HepG2 (cell line): ENCODE measurements at regions not wholly inside any gene's neighbourhood (a gene's known extent, or its start where the extent isn't known, plus 50 kb on each side); places are given as distances from the start of the nearest gene placed in this dataset.

Experiments used
- ATAC-seq: fragments of 200-7000 bp; cut with Tn5 transposase; 3 replicates; pipeline ENCODE4 v1.9.1; 2020; ENCODE audit warnings: mild to moderate bottlenecking, moderate library complexity
- BruUV-seq: library from RNA; stranded (reverse); fragments of 400-500 nt; replicated peaks from 2 replicates; lab custom pipeline; 2021; lab: Mats Ljungman, UMichigan
- CTCF ChIA-PET: fragments of 300-600 bp; formaldehyde crosslinking; extraction: SDS; loops from one replicate; lab custom pipeline; 2021; ENCODE audit warnings: low total read pairs, inconsistent platforms, low intra/inter-chr PET ratio; lab: Yijun Ruan, JAX
- POLR2A ChIA-PET: fragments of 350-600 bp; sonication (Branson Sonifier 250); formaldehyde crosslinking; loops from one replicate; lab custom pipeline; 2020; ENCODE audit warnings: antibody characterized with exemption, inconsistent platforms; lab: Yijun Ruan, JAX
- DNase-seq: peaks from one replicate; pipeline ENCODE4 v3.0.0-alpha.2; 2015; ENCODE audit warnings: low spot score
- FAIRE-seq: peaks from 3 replicates; lab custom pipeline; 2011; peaks lifted over from hg19 to GRCh38; lab: Jason Lieb, UNC
- H2AFZ ChIP-seq: one replicate; pipeline ENCODE4 v1.6.1; 2011; ENCODE audit warnings: low read length, inconsistent platforms
- H3K27ac ChIP-seq: fragments of 300-600 bp; 3 replicates; pipeline ENCODE4 v1.8.0; 2011; ENCODE audit warnings: mixed run types, mild to moderate bottlenecking, mixed read lengths, low read length, inconsistent platforms; ENCODE audit not compliant: insufficient read depth; ENCODE audit errors: extremely low read length
- H3K27me3 ChIP-seq, 2 experiments: fragments of 200-600 bp in 1 of 2; 2 replicates in 1 of 2; 3 replicates in 1 of 2; pipeline versions ENCODE4 v1.6.0 to v1.8.0; 2011; ENCODE audit warnings: low read length in 2 of 2, mild to moderate bottlenecking in 2 of 2, moderate library complexity in 2 of 2, inconsistent platforms in 1 of 2; ENCODE audit not compliant: insufficient read depth in 2 of 2, control insufficient read depth in 1 of 2
- H3K36me3 ChIP-seq, 2 experiments: fragments of 200-600 bp in 1 of 2; replicated peaks in 1 of 2; 2 replicates in 1 of 2; 3 replicates in 1 of 2; pipeline versions ENCODE4 v1.5.1 to v1.8.0; 2011; ENCODE audit warnings: low read length in 2 of 2, inconsistent platforms in 1 of 2; ENCODE audit not compliant: insufficient read depth in 2 of 2, control insufficient read depth in 1 of 2
- H3K4me1 ChIP-seq: 2 replicates; pipeline ENCODE4 v1.5.1; 2012; ENCODE audit warnings: low read length, inconsistent platforms; ENCODE audit not compliant: insufficient read depth
- H3K4me2 ChIP-seq: 2 replicates; pipeline ENCODE4 v1.6.0; 2011; ENCODE audit warnings: low read depth, low read length, inconsistent platforms
- H3K4me3 ChIP-seq, 3 experiments: fragments of 200-600 bp in 1 of 3; sonication (generic), shearing (Covaris generic) in 1 of 3; replicated peaks in 1 of 3; 2 replicates each; pipeline ENCODE4 v1.5.1; 2011 to 2016; ENCODE audit warnings: low read length in 3 of 3, inconsistent platforms in 2 of 3, low read depth in 2 of 3, mild to moderate bottlenecking in 2 of 3, control low read depth in 1 of 3, mixed read lengths in 1 of 3; ENCODE audit not compliant: insufficient read depth in 1 of 3
- H3K79me2 ChIP-seq: one replicate; pipeline ENCODE4 v1.6.1; 2011; ENCODE audit warnings: low read length, inconsistent platforms; ENCODE audit not compliant: insufficient read depth
- H3K9ac ChIP-seq: 2 replicates; pipeline ENCODE4 v1.6.0; 2011; ENCODE audit warnings: mild to moderate bottlenecking, low read depth, low read length, inconsistent platforms; ENCODE audit not compliant: insufficient read depth
- H3K9me3 ChIP-seq: 2 replicates; pipeline ENCODE4 v1.5.1; 2012; ENCODE audit warnings: mild to moderate bottlenecking, low read length
- H4K20me1 ChIP-seq: 2 replicates; pipeline ENCODE4 v1.6.0; 2011; ENCODE audit warnings: inconsistent platforms, mild to moderate bottlenecking, low read length, moderate library complexity; ENCODE audit not compliant: insufficient read depth
- DNMT1 ChIP-seq: sonication (generic); formaldehyde crosslinking; IDR thresholded peaks from 2 replicates; pipeline ENCODE4 v1.5.1; 2020; ENCODE audit warnings: mild to moderate bottlenecking, missing genetic modification reagents
- ESRRA ChIP-seq: sonication (generic); formaldehyde crosslinking; IDR thresholded peaks from 2 replicates; pipeline ENCODE4 v1.5.1; 2020; ENCODE audit warnings: mild to moderate bottlenecking, low read depth, missing genetic modification reagents
- ISX ChIP-seq: sonication (generic); formaldehyde crosslinking; conservative IDR thresholded peaks from 2 replicates; pipeline ENCODE4 v1.5.0; 2020; ENCODE audit warnings: missing genetic modification reagents
- RNF2 ChIP-seq: fragments of 450-650 bp; conservative IDR thresholded peaks from 2 replicates; pipeline ENCODE4 v1.6.1; 2016; ENCODE audit warnings: low read depth
- SIX4 ChIP-seq: sonication (generic); formaldehyde crosslinking; IDR thresholded peaks from 2 replicates; pipeline ENCODE4 v1.4.0; 2020; ENCODE audit warnings: missing genetic modification reagents
- ZNF20 ChIP-seq: sonication (generic); formaldehyde crosslinking; IDR thresholded peaks from 2 replicates; pipeline ENCODE4 v1.4.0; 2020; ENCODE audit warnings: mild to moderate bottlenecking, moderate library complexity, missing genetic modification reagents
- ZNF235 ChIP-seq: sonication (generic); formaldehyde crosslinking; IDR thresholded peaks from 2 replicates; pipeline ENCODE4 v1.8.1; 2023; ENCODE audit warnings: mild to moderate bottlenecking, missing genetic modification reagents, borderline replicate concordance
- ZNF550 ChIP-seq: sonication (generic); formaldehyde crosslinking; IDR thresholded peaks from 2 replicates; pipeline ENCODE4 v1.4.0; 2020; ENCODE audit warnings: mild to moderate bottlenecking, missing genetic modification reagents, borderline replicate concordance
- ZNF672 ChIP-seq: sonication (generic); formaldehyde crosslinking; IDR thresholded peaks from 2 replicates; pipeline ENCODE4 v1.8.1; 2022; ENCODE audit warnings: missing genetic modification reagents
- WGBS: methylation state at CpG from one replicate; pipeline ENCODE4 v1.1.6; 2017; ENCODE audit warnings: low lambda C conversion rate; 5-methylcytosine and 5-hydroxymethylcytosine counted together
- in situ Hi-C: cut with HindIII; loops from 2 replicates; pipeline ENCODE4 v1.10.0; 2017; ENCODE audit warnings: low pct_unique_long_range_greater_than_20kb; ENCODE audit not compliant: extremely low pct_ligation_motif_present
- intact Hi-C: fragments of 100-400 bp; cut with micrococcal nuclease; formaldehyde crosslinking; loops from one replicate; pipeline ENCODE4 v1.10.0; 2022; ENCODE audit not compliant: unreplicated experiment
- TF ChIP-seq, protein P1 (sequence below): sonication (generic); formaldehyde crosslinking; IDR thresholded peaks from 2 replicates; pipeline ENCODE4 v1.4.0; 2020; ENCODE audit warnings: mild to moderate bottlenecking, missing genetic modification reagents
- TF ChIP-seq, protein P2 (sequence below): sonication (generic); formaldehyde crosslinking; IDR thresholded peaks from 2 replicates; pipeline ENCODE4 v1.4.0; 2020; ENCODE audit warnings: mild to moderate bottlenecking, low read depth, missing genetic modification reagents
- TF ChIP-seq, protein P3 (sequence below): sonication (generic); formaldehyde crosslinking; IDR thresholded peaks from 2 replicates; pipeline ENCODE4 v1.9.0; 2021; ENCODE audit warnings: mild to moderate bottlenecking, missing genetic modification reagents

DNA sequence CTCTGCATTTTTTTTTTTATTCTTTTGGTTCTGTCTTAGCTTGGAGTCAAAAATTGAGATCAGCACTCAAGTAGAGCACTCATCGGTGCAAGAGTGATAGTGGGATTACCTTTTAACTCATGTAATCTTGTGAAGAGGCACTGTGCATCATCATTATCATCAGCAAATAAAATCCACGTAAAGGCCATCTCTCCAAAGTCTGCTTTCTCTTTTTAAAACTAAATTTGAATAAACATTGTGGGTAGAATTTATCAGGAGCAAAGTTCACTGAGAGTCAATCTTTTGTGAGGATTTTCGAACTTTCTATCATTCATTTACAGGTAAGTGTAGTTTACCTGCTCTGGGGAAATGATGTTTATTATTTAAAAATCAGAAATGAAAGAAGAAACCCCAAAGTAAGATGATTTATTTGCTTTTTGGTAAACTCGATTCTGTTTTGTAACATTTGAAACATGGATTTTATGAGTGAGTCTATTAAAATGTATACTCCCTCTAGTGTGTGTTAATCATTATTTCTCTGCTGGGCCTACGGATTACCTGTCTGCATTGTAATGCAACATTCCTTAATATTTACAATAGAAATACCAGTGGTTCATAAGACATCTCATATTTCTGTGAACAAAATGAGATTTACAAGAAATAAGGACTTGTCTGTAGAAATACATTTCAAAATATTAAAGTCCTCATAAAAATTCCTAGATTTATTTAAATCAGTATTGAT, 327.7 kb upstream of the NAALADL2 start (continued):
- TF ChIP-seq, protein P1, sequence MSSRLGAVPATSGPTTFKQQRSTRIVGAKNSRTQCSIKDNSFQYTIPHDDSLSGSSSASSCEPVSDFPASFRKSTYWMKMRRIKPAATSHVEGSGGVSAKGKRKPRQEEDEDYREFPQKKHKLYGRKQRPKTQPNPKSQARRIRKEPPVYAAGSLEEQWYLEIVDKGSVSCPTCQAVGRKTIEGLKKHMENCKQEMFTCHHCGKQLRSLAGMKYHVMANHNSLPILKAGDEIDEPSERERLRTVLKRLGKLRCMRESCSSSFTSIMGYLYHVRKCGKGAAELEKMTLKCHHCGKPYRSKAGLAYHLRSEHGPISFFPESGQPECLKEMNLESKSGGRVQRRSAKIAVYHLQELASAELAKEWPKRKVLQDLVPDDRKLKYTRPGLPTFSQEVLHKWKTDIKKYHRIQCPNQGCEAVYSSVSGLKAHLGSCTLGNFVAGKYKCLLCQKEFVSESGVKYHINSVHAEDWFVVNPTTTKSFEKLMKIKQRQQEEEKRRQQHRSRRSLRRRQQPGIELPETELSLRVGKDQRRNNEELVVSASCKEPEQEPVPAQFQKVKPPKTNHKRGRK (CRISPR knock-in tag), result no peak
- no peak for TF ChIP-seq ZNF20
- no peak for TF ChIP-seq ZNF672 (CRISPR knock-in tag)
- TF ChIP-seq RNF2, result no peak

DNA sequence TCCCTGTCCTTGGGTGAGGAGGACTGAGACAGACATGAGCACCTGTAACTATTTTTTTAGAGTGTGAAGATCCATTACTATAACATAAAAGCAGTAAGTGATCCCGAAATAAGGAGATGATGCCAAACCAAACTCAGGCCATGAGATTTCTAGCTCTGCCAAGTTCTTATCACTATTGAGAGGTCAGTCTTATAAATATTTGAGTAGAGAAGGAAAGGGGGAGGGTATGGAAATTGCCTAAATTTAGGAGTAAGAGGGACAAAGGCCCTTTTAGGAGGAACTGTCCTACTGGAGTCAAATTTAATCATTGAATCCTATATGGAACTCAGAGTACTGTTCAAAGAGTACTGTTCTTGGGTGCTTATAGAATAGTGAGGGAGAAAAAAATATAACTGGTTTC, 326.9 kb upstream of the NAALADL2 start:
- POLR2A ChIA-PET, result no interaction called here
- in situ Hi-C loops (no loop called here), intact Hi-C loops (no loop called here)
- Histone ChIP-seq H2AFZ (no peak overlapping the region), H3K27ac (no peak overlapping the region), H3K9ac (no peak overlapping the region), H3K4me2 (no peak overlapping the region), H4K20me1 (no peaks in the 10 kb centered on the region), H3K4me1 (no peaks in the 10 kb centered on the region), H3K27me3 (no peaks in the 10 kb centered on the region), H3K4me3 (no peak overlapping the region), H3K36me3 (no peaks in the 10 kb centered on the region), H3K9me3 (no peaks in the 10 kb centered on the region), H3K79me2 (no peaks in the 10 kb centered on the region)
- no peak for TF ChIP-seq ZNF235 (CRISPR knock-in tag)
- no peak for TF ChIP-seq ISX
- no peak for TF ChIP-seq ESRRA
- no peak for TF ChIP-seq ZNF550 (CRISPR knock-in tag)
- TF ChIP-seq, protein P2, sequence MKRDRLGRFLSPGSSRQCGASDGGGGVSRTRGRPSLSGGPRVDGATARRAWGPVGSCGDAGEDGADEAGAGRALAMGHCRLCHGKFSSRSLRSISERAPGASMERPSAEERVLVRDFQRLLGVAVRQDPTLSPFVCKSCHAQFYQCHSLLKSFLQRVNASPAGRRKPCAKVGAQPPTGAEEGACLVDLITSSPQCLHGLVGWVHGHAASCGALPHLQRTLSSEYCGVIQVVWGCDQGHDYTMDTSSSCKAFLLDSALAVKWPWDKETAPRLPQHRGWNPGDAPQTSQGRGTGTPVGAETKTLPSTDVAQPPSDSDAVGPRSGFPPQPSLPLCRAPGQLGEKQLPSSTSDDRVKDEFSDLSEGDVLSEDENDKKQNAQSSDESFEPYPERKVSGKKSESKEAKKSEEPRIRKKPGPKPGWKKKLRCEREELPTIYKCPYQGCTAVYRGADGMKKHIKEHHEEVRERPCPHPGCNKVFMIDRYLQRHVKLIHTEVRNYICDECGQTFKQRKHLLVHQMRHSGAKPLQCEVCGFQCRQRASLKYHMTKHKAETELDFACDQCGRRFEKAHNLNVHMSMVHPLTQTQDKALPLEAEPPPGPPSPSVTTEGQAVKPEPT, result no peak
- no peak for TF ChIP-seq DNMT1 (CRISPR knock-in tag)
- TF ChIP-seq SIX4 (CRISPR knock-in tag), result no peak
- TF ChIP-seq, protein P3, sequence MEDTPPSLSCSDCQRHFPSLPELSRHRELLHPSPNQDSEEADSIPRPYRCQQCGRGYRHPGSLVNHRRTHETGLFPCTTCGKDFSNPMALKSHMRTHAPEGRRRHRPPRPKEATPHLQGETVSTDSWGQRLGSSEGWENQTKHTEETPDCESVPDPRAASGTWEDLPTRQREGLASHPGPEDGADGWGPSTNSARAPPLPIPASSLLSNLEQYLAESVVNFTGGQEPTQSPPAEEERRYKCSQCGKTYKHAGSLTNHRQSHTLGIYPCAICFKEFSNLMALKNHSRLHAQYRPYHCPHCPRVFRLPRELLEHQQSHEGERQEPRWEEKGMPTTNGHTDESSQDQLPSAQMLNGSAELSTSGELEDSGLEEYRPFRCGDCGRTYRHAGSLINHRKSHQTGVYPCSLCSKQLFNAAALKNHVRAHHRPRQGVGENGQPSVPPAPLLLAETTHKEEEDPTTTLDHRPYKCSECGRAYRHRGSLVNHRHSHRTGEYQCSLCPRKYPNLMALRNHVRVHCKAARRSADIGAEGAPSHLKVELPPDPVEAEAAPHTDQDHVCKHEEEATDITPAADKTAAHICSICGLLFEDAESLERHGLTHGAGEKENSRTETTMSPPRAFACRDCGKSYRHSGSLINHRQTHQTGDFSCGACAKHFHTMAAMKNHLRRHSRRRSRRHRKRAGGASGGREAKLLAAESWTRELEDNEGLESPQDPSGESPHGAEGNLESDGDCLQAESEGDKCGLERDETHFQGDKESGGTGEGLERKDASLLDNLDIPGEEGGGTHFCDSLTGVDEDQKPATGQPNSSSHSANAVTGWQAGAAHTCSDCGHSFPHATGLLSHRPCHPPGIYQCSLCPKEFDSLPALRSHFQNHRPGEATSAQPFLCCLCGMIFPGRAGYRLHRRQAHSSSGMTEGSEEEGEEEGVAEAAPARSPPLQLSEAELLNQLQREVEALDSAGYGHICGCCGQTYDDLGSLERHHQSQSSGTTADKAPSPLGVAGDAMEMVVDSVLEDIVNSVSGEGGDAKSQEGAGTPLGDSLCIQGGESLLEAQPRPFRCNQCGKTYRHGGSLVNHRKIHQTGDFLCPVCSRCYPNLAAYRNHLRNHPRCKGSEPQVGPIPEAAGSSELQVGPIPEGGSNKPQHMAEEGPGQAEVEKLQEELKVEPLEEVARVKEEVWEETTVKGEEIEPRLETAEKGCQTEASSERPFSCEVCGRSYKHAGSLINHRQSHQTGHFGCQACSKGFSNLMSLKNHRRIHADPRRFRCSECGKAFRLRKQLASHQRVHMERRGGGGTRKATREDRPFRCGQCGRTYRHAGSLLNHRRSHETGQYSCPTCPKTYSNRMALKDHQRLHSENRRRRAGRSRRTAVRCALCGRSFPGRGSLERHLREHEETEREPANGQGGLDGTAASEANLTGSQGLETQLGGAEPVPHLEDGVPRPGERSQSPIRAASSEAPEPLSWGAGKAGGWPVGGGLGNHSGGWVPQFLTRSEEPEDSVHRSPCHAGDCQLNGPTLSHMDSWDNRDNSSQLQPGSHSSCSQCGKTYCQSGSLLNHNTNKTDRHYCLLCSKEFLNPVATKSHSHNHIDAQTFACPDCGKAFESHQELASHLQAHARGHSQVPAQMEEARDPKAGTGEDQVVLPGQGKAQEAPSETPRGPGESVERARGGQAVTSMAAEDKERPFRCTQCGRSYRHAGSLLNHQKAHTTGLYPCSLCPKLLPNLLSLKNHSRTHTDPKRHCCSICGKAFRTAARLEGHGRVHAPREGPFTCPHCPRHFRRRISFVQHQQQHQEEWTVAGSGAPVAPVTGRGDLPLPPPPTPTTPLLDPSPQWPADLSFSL, result no peak
- 6% methylated on average over 1 of the region's 1 CpG for WGBS
- CTCF ChIA-PET, result no interaction called here
- no TSS peak for BruUV-seq
- FAIRE-seq (no peak), ATAC-seq (no peak), DNase-seq (no peak)
